Panc1 (cell line): ENCODE measurements at regions not wholly inside any gene's neighbourhood (a gene's known extent, or its start where the extent isn't known, plus 50 kb on each side); places are given as distances from the start of the nearest gene placed in this dataset.

Source experiments
- ATAC-seq: fragments of 200-7000 bp; cut with Tn5 transposase; 2 replicates; pipeline ENCODE4 v1.9.1; 2020; ENCODE audit warnings: mild to moderate bottlenecking, moderate library complexity
- BruUV-seq: library from RNA; stranded (reverse); fragments of 400-500 nt; replicated peaks from 2 replicates; lab custom pipeline; 2021; lab: Mats Ljungman, UMichigan
- CTCF ChIA-PET: fragments of 300-600 bp; sonication (Branson Sonifier 250); formaldehyde crosslinking; loops from one replicate; lab custom pipeline; 2022; ENCODE audit warnings: antibody characterized with exemption; lab: Charles Lee
- POLR2A ChIA-PET: fragments of 300-600 bp; sonication (Branson Sonifier 250); formaldehyde crosslinking; loops from one replicate; lab custom pipeline; 2022; ENCODE audit warnings: antibody characterized with exemption; lab: Charles Lee
- DNase-seq: peaks from one replicate; pipeline ENCODE4 v3.0.0-alpha.2; 2010; ENCODE audit warnings: low read depth, low spot score
- H3K27ac ChIP-seq: 2 replicates; pipeline ENCODE4 v1.5.1; 2011; ENCODE audit warnings: mild to moderate bottlenecking, low read length, inconsistent platforms
- H3K27me3 ChIP-seq: fragments of 200-500 bp; sonication (Bioruptor generic); 2 replicates; pipeline ENCODE4 v1.6.0; 2014; ENCODE audit warnings: low read length, inconsistent platforms; ENCODE audit not compliant: control insufficient read depth, insufficient read depth
- H3K36me3 ChIP-seq: fragments of 200-500 bp; sonication (Bioruptor generic); 2 replicates; pipeline ENCODE4 v1.5.1; 2014; ENCODE audit warnings: inconsistent platforms, mild to moderate bottlenecking, low read length, moderate library complexity; ENCODE audit not compliant: control insufficient read depth, insufficient read depth
- H3K4me1 ChIP-seq: 2 replicates; pipeline ENCODE4 v1.5.1; 2011; ENCODE audit warnings: inconsistent platforms, mild to moderate bottlenecking, low read length, moderate library complexity; ENCODE audit not compliant: control insufficient read depth, insufficient read depth
- H3K4me3 ChIP-seq, 2 experiments: 2 replicates each; pipeline ENCODE4 v1.5.1; 2011 to 2012; ENCODE audit warnings: low read depth in 2 of 2, low read length in 2 of 2, mild to moderate bottlenecking in 2 of 2, inconsistent platforms in 1 of 2, moderate library complexity in 1 of 2
- H3K9me3 ChIP-seq: fragments of 200-500 bp; sonication (Bioruptor generic); 2 replicates; pipeline ENCODE4 v1.5.1; 2014; ENCODE audit warnings: low read depth, mild to moderate bottlenecking, inconsistent platforms, low read length, moderate library complexity; ENCODE audit not compliant: control insufficient read depth, insufficient read depth
- POLR2AphosphoS5 ChIP-seq: IDR thresholded peaks from 2 replicates; pipeline ENCODE4 v1.6.1; 2012; ENCODE audit warnings: mild to moderate bottlenecking, low read depth, low read length, moderate library complexity
- SIN3A ChIP-seq: IDR thresholded peaks from 2 replicates; pipeline ENCODE4 v1.6.1; 2012; ENCODE audit warnings: low read depth, mild to moderate bottlenecking, low read length, moderate library complexity, borderline replicate concordance; ENCODE audit not compliant: insufficient read depth
- TCF7L2 ChIP-seq: IDR thresholded peaks from 2 replicates; pipeline ENCODE4 v1.6.1; 2011; ENCODE audit warnings: mild to moderate bottlenecking, low read depth, low read length, inconsistent platforms
- in situ Hi-C: cut with HindIII; loops from 2 replicates; pipeline ENCODE4 v1.10.0; 2016; ENCODE audit warnings: low sequenced_read_pairs, low pct_unique_long_range_greater_than_20kb
- intact Hi-C: fragments of 100-400 bp; cut with micrococcal nuclease; formaldehyde crosslinking; loops from one replicate; pipeline ENCODE4 v1.10.0; 2022; ENCODE audit not compliant: unreplicated experiment
- TF ChIP-seq, protein P1 (sequence below), 2 experiments: IDR thresholded peaks; 2 replicates each; pipeline ENCODE4 v1.6.1; 2011 to 2012; ENCODE audit warnings: low read depth in 2 of 2, control low read depth in 1 of 2, low read length in 1 of 2, mild to moderate bottlenecking in 1 of 2, moderate library complexity in 1 of 2; ENCODE audit not compliant: insufficient read depth in 1 of 2
- TF ChIP-seq, protein P2 (sequence below): fragments of 450-650 bp; IDR thresholded peaks from 2 replicates; pipeline ENCODE4 v1.5.1; 2017; ENCODE audit warnings: mild to moderate bottlenecking

DNA sequence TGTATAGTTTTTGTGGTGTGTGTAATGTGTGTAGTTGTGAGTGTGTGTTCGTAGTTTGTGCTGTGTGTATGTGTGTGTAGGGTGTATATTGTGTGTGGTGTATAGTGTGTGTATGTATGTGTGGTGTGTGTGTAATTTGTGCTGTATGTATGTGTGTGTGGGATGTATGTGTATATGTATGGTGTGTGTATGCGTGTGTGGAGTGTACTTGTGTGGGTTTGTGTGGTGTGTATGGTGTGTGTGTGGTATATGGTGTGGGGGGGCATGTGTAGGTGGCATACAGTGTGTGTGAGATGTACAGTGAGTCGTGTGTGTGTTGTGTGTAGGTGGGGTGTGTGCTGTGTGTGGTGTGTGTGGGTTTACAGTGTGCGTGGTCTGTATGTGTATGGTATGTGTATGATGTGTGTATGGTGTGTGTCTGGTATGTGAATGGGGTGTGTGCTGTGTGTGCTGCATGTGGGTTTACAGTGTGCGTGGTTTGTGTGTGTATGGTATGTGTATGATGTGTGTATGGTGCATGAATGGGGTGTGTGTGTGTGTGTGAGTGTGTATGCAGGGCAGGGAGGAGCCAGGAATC is 125.2 kb downstream of the GADD45G start:
- intact Hi-C loops = no loop called here
- ChIA-PET POLR2A (no interaction called here), CTCF (no interaction called here)
- no peaks in the 10 kb centered on the region for H3K4me1 ChIP-seq
- no TSS peak for BruUV-seq
- ATAC-seq (no peak), DNase-seq (no peak)
- no peak overlapping the region for H3K27ac ChIP-seq
- H3K36me3 ChIP-seq = no peaks in the 10 kb centered on the region
- no peaks in the 10 kb centered on the region for H3K27me3 ChIP-seq
- no peak for TF ChIP-seq POLR2AphosphoS5
- TF ChIP-seq, protein P1, sequence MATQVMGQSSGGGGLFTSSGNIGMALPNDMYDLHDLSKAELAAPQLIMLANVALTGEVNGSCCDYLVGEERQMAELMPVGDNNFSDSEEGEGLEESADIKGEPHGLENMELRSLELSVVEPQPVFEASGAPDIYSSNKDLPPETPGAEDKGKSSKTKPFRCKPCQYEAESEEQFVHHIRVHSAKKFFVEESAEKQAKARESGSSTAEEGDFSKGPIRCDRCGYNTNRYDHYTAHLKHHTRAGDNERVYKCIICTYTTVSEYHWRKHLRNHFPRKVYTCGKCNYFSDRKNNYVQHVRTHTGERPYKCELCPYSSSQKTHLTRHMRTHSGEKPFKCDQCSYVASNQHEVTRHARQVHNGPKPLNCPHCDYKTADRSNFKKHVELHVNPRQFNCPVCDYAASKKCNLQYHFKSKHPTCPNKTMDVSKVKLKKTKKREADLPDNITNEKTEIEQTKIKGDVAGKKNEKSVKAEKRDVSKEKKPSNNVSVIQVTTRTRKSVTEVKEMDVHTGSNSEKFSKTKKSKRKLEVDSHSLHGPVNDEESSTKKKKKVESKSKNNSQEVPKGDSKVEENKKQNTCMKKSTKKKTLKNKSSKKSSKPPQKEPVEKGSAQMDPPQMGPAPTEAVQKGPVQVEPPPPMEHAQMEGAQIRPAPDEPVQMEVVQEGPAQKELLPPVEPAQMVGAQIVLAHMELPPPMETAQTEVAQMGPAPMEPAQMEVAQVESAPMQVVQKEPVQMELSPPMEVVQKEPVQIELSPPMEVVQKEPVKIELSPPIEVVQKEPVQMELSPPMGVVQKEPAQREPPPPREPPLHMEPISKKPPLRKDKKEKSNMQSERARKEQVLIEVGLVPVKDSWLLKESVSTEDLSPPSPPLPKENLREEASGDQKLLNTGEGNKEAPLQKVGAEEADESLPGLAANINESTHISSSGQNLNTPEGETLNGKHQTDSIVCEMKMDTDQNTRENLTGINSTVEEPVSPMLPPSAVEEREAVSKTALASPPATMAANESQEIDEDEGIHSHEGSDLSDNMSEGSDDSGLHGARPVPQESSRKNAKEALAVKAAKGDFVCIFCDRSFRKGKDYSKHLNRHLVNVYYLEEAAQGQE (IDR thresholded peaks at IDR 0.05; ENCODE audit: insufficient read depth in 1 of 2, low read depth in 2 of 2, low read length in 1 of 2) = no peak
- no peak for TF ChIP-seq TCF7L2
- TF ChIP-seq, protein P2, sequence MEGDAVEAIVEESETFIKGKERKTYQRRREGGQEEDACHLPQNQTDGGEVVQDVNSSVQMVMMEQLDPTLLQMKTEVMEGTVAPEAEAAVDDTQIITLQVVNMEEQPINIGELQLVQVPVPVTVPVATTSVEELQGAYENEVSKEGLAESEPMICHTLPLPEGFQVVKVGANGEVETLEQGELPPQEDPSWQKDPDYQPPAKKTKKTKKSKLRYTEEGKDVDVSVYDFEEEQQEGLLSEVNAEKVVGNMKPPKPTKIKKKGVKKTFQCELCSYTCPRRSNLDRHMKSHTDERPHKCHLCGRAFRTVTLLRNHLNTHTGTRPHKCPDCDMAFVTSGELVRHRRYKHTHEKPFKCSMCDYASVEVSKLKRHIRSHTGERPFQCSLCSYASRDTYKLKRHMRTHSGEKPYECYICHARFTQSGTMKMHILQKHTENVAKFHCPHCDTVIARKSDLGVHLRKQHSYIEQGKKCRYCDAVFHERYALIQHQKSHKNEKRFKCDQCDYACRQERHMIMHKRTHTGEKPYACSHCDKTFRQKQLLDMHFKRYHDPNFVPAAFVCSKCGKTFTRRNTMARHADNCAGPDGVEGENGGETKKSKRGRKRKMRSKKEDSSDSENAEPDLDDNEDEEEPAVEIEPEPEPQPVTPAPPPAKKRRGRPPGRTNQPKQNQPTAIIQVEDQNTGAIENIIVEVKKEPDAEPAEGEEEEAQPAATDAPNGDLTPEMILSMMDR = no peak
- TF ChIP-seq SIN3A = no peak
- in situ Hi-C loops = no loop called here
- no peak overlapping the region for H3K4me3 ChIP-seq
- no peaks in the 10 kb centered on the region for H3K9me3 ChIP-seq

DNA sequence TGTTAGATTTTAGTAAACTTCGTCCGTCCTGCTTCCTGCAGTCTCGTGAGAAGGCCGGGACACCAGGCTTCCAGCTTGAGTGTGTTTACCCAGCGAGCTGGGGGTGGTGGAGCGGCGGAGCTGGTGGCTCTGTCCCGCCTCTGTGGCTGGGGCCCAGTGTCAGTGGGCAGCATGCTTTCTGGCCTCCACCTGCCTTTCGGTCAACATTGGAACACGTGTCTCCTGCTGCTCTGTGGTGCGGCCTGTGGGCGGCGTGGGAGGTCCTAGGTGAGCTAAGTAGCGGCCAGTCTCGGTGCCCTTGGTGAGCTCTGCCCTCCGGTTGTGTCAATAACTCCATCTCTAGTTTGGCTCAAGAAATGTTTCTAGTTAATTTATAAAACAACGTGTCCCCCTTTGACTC is 125.9 kb downstream of the GADD45G start:
- CTCF ChIA-PET = no interaction called here

More for the DNA sequence above, 125.9 kb downstream of the GADD45G start:
- TF ChIP-seq SIN3A (no peak), POLR2AphosphoS5 (no peak), TCF7L2 (no peak)
- TF ChIP-seq, protein P2 = no peak
- TF ChIP-seq, protein P1 (IDR thresholded peaks at IDR 0.05; ENCODE audit: insufficient read depth in 1 of 2, low read depth in 2 of 2, low read length in 1 of 2) = no peak
- BruUV-seq = no TSS peak
- no peak overlapping the region for H3K27ac ChIP-seq
- in situ Hi-C loops (no loop called here), intact Hi-C loops (no loop called here)
- no peaks in the 10 kb centered on the region for H3K9me3 ChIP-seq
- DNase-seq (no peak), ATAC-seq (no peak)
- H3K36me3 ChIP-seq = no peaks in the 10 kb centered on the region
- H3K4me1 ChIP-seq = no peaks in the 10 kb centered on the region
- no peak overlapping the region for H3K4me3 ChIP-seq
- no peaks in the 10 kb centered on the region for H3K27me3 ChIP-seq
- POLR2A ChIA-PET = no interaction called here
